ENCODE measurements at regions not wholly inside any gene's neighbourhood (a gene's known extent, or its start where the extent isn't known, plus 50 kb on each side); places are given as distances from the start of the nearest gene placed in this dataset.

- no peak for TF ChIP-seq CTCF (conservative IDR thresholded peaks at IDR 0.05; ENCODE audit: low read depth, low read length)
- TF ChIP-seq POLR2A (IDR thresholded peaks at IDR 0.05; ENCODE audit: low read depth, low read length): no peak
- TF ChIP-seq RFX5 (IDR thresholded peaks at IDR 0.05; ENCODE audit: low read depth, low read length): no peak
- no peak for TF ChIP-seq NFE2L2 (IDR thresholded peaks at IDR 0.05; ENCODE audit: low read depth, low read length)
These were observed 461.0 kb upstream of the C9orf72 start for GRCh38 chr9:28034242-28034641.
